HepG2 (cell line): ENCODE measurements at regions not wholly inside any gene's neighbourhood (a gene's known extent, or its start where the extent isn't known, plus 50 kb on each side); places are given as distances from the start of the nearest gene placed in this dataset.
A peak's percentile ranks its signal among the peaks of the same experiment; 100 is the strongest.

Experiments used
- ARHGAP35 ChIP-seq: sonication (generic); formaldehyde crosslinking; IDR thresholded peaks from 2 replicates; pipeline ENCODE4 v1.9.0; 2022; ENCODE audit warnings: mild to moderate bottlenecking, inconsistent platforms, moderate library complexity, missing genetic modification reagents, borderline replicate concordance
- FOSL1 ChIP-seq: sonication (generic); formaldehyde crosslinking; IDR thresholded peaks from 2 replicates; pipeline ENCODE4 v1.9.0; 2021; ENCODE audit warnings: missing genetic modification reagents, borderline replicate concordance
- FOXP1 ChIP-seq, 2 experiments: fragments of 450-650 bp in 1 of 2; IDR thresholded peaks; 2 replicates each; pipeline ENCODE4 v1.6.1; 2017 to 2018; ENCODE audit warnings: antibody characterized with exemption in 1 of 2
- HCFC1 ChIP-seq: fragments of 150-350 bp; IDR thresholded peaks from 2 replicates; pipeline ENCODE4 v1.6.1; 2014; ENCODE audit warnings: low read depth, low read length
- PAX8 ChIP-seq: sonication (generic); formaldehyde crosslinking; IDR thresholded peaks from 2 replicates; pipeline ENCODE4 v1.8.0; 2022; ENCODE audit warnings: mild to moderate bottlenecking, missing genetic modification reagents, borderline replicate concordance
- RFXANK ChIP-seq: IDR thresholded peaks from 2 replicates; pipeline ENCODE4 v1.6.1; 2016
- TCF7 ChIP-seq: sonication (generic); IDR thresholded peaks from 2 replicates; pipeline ENCODE4 v1.6.1; 2016; ENCODE audit warnings: antibody characterized with exemption, low read depth
- ZNF143 ChIP-seq: sonication (generic); formaldehyde crosslinking; IDR thresholded peaks from 2 replicates; pipeline ENCODE4 v1.4.0; 2020; ENCODE audit warnings: missing genetic modification reagents
- ZNF251 ChIP-seq: sonication (generic); formaldehyde crosslinking; IDR thresholded peaks from 2 replicates; pipeline ENCODE4 v1.9.0; 2021; ENCODE audit warnings: mild to moderate bottlenecking, missing genetic modification reagents
- ZNF580 ChIP-seq: IDR thresholded peaks from 2 replicates; pipeline ENCODE4 v1.6.1; 2016; ENCODE audit warnings: low read depth, borderline replicate concordance
- ZNF629 ChIP-seq: sonication (generic); formaldehyde crosslinking; conservative IDR thresholded peaks from 2 replicates; pipeline ENCODE4 v1.5.0; 2020; ENCODE audit warnings: missing genetic modification reagents
- TF ChIP-seq, protein P1 (sequence below): sonication (generic); formaldehyde crosslinking; IDR thresholded peaks from one replicate; pipeline ENCODE4 v1.5.1; 2020; ENCODE audit warnings: mild to moderate bottlenecking, missing genetic modification reagents; ENCODE audit errors: not compliant biosample characterization
- TF ChIP-seq, protein P2 (sequence below), 2 experiments: sonication (generic) in 1 of 2; formaldehyde crosslinking in 1 of 2; IDR thresholded peaks; 2 replicates each; pipeline versions ENCODE4 v1.6.1 to v1.9.0; 2014 to 2022; ENCODE audit warnings: antibody characterized with exemption in 1 of 2, borderline replicate concordance in 1 of 2, inconsistent platforms in 1 of 2, low read depth in 1 of 2, missing genetic modification reagents in 1 of 2
- TF ChIP-seq, protein P3 (sequence below): sonication (generic); formaldehyde crosslinking; IDR thresholded peaks from 2 replicates; pipeline ENCODE4 v1.4.0; 2020; ENCODE audit warnings: missing genetic modification reagents

- no peak for TF ChIP-seq ZNF143 (CRISPR knock-in tag)
- no peak for TF ChIP-seq ZNF629 (CRISPR knock-in tag)
- TF ChIP-seq FOSL1 (CRISPR knock-in tag): no peak
- TF ChIP-seq, protein P1, sequence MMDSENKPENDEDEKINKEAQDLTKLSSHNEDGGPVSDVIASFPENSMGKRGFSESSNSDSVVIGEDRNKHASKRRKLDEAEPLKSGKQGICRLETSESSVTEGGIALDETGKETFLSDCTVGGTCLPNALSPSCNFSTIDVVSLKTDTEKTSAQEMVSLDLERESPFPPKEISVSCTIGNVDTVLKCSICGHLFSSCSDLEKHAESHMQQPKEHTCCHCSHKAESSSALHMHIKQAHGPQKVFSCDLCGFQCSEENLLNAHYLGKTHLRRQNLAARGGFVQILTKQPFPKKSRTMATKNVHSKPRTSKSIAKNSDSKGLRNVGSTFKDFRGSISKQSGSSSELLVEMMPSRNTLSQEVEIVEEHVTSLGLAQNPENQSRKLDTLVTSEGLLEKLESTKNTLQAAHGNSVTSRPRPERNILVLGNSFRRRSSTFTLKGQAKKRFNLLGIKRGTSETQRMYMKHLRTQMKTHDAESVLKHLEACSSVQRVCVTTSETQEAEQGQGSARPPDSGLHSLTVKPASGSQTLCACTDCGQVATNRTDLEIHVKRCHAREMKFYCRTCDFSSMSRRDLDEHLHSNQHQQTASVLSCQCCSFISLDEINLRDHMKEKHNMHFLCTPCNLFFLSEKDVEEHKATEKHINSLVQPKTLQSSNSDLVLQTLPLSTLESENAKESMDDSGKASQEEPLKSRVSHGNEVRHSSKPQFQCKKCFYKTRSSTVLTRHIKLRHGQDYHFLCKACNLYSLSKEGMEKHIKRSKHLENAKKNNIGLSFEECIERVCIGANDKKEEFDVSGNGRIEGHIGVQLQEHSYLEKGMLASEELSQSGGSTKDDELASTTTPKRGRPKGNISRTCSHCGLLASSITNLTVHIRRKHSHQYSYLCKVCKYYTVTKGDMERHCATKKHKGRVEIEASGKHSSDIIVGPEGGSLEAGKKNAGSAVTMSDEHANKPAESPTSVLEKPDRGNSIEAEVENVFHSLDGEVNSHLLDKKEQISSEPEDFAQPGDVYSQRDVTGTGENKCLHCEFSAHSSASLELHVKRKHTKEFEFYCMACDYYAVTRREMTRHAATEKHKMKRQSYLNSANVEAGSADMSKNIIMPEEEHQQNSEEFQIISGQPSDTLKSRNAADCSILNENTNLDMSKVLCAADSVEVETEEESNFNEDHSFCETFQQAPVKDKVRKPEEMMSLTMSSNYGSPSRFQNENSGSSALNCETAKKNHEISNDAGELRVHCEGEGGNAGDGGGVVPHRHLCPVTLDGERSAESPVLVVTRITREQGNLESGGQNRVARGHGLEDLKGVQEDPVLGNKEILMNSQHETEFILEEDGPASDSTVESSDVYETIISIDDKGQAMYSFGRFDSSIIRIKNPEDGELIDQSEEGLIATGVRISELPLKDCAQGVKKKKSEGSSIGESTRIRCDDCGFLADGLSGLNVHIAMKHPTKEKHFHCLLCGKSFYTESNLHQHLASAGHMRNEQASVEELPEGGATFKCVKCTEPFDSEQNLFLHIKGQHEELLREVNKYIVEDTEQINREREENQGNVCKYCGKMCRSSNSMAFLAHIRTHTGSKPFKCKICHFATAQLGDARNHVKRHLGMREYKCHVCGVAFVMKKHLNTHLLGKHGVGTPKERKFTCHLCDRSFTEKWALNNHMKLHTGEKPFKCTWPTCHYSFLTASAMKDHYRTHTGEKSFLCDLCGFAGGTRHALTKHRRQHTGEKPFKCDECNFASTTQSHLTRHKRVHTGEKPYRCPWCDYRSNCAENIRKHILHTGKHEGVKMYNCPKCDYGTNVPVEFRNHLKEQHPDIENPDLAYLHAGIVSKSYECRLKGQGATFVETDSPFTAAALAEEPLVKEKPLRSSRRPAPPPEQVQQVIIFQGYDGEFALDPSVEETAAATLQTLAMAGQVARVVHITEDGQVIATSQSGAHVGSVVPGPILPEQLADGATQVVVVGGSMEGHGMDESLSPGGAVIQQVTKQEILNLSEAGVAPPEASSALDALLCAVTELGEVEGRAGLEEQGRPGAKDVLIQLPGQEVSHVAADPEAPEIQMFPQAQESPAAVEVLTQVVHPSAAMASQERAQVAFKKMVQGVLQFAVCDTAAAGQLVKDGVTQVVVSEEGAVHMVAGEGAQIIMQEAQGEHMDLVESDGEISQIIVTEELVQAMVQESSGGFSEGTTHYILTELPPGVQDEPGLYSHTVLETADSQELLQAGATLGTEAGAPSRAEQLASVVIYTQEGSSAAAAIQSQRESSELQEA: peak; percentile 42
- no peak for TF ChIP-seq HCFC1
- no peak for TF ChIP-seq PAX8 (CRISPR knock-in tag)
- no peak for TF ChIP-seq RFXANK (CRISPR knock-in tag)
- TF ChIP-seq, protein P2, sequence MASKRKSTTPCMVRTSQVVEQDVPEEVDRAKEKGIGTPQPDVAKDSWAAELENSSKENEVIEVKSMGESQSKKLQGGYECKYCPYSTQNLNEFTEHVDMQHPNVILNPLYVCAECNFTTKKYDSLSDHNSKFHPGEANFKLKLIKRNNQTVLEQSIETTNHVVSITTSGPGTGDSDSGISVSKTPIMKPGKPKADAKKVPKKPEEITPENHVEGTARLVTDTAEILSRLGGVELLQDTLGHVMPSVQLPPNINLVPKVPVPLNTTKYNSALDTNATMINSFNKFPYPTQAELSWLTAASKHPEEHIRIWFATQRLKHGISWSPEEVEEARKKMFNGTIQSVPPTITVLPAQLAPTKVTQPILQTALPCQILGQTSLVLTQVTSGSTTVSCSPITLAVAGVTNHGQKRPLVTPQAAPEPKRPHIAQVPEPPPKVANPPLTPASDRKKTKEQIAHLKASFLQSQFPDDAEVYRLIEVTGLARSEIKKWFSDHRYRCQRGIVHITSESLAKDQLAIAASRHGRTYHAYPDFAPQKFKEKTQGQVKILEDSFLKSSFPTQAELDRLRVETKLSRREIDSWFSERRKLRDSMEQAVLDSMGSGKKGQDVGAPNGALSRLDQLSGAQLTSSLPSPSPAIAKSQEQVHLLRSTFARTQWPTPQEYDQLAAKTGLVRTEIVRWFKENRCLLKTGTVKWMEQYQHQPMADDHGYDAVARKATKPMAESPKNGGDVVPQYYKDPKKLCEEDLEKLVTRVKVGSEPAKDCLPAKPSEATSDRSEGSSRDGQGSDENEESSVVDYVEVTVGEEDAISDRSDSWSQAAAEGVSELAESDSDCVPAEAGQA (IDR thresholded peaks at IDR 0.05; ENCODE audit: low read depth): peak; percentile 60; the same call in 1 of the 2 replicates
- TF ChIP-seq, protein P2 (CRISPR knock-in tag; IDR thresholded peaks at IDR 0.05; ENCODE audit: borderline replicate concordance): no peak
- TF ChIP-seq, protein P3, sequence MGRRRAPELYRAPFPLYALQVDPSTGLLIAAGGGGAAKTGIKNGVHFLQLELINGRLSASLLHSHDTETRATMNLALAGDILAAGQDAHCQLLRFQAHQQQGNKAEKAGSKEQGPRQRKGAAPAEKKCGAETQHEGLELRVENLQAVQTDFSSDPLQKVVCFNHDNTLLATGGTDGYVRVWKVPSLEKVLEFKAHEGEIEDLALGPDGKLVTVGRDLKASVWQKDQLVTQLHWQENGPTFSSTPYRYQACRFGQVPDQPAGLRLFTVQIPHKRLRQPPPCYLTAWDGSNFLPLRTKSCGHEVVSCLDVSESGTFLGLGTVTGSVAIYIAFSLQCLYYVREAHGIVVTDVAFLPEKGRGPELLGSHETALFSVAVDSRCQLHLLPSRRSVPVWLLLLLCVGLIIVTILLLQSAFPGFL (CRISPR knock-in tag): no peak
- TF ChIP-seq ZNF580 (CRISPR knock-in tag): no peak
- no peak for TF ChIP-seq ZNF251 (CRISPR knock-in tag)
- TF ChIP-seq FOXP1 (IDR thresholded peaks at IDR 0.05): no peak
- TF ChIP-seq FOXP1 (CRISPR knock-in tag; IDR thresholded peaks at IDR 0.05): no peak
- no peak for TF ChIP-seq TCF7
- TF ChIP-seq ARHGAP35 (CRISPR knock-in tag): no peak; the same call in 1 of the 2 replicates
Observed at GRCh38 chr7:131109759-131110296, 217.8 kb upstream of the MKLN1 start (continued).
